Mononuclear cell (primary cell): ENCODE measurements at regions not wholly inside any gene's neighbourhood (a gene's known extent, or its start where the extent isn't known, plus 50 kb on each side); places are given as distances from the start of the nearest gene placed in this dataset.

Source experiments
- H3K27me3 ChIP-seq: 2 replicates; pipeline ENCODE4 v1.6.0; 2011; ENCODE audit warnings: low read length, control low read depth; ENCODE audit not compliant: insufficient read depth
- H3K4me1 ChIP-seq: 2 replicates; pipeline ENCODE4 v1.5.1; 2011; ENCODE audit warnings: mild to moderate bottlenecking, low read length, control low read depth; ENCODE audit not compliant: insufficient read depth
- H3K4me3 ChIP-seq: 2 replicates; pipeline ENCODE4 v1.5.1; 2011; ENCODE audit warnings: mild to moderate bottlenecking, low read length, moderate library complexity
- H3K9me3 ChIP-seq: 2 replicates; pipeline ENCODE4 v1.5.1; 2011; ENCODE audit warnings: low read depth, mild to moderate bottlenecking, control low read depth, low read length

GRCh38 chr10:109456566-109457301, 466.6 kb downstream of the XPNPEP1 start:
- Histone ChIP-seq H3K4me1 (no peaks in the 10 kb centered on the region), H3K4me3 (no peak overlapping the region), H3K27me3 (peaks cover 20% of the 10 kb centered on the region), H3K9me3 (no peaks in the 10 kb centered on the region)

DNA sequence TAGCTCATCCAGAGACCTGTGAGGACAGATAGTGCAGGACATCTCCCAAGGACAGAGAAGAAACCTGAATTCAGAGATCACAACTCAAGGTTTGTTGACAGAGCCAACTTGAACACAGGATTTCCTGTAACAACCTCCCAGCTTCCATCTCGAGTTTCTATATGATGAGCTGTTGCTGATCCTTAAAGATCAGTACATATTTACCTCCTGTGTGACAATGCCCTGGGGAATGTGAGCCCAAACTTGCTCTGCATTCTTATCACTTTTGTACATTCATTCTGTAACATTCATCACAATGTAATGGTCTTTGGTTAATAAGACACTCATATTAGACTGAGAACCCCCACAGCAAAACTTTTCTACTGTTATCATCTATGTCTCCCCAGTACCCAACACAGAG, 468.6 kb downstream of the XPNPEP1 start:
- Histone ChIP-seq H3K9me3 (no peaks in the 10 kb centered on the region), H3K27me3 (peaks cover 20% of the 10 kb centered on the region), H3K4me1 (no peaks in the 10 kb centered on the region), H3K4me3 (no peak overlapping the region)

DNA sequence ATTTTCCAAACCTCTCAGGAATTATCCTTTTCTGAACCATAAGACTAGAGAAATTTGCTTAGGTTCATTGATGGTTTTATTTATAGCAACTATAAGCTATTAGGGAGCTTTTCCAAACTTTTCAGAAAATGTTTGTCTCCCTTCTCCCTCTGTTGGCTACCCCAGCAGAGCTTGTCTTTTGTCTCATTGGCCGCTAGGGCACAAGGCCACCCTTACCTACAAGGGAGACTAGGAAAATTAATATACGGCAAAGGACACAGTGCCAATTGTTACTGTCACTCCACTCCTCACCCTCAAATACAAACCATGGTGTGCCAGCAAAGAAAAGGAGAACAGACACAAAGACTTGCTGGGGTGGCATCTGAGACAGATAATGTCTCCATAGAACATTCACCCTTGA, 471.4 kb downstream of the XPNPEP1 start:
- peaks cover 10% of the 10 kb centered on the region for H3K27me3 ChIP-seq

DNA sequence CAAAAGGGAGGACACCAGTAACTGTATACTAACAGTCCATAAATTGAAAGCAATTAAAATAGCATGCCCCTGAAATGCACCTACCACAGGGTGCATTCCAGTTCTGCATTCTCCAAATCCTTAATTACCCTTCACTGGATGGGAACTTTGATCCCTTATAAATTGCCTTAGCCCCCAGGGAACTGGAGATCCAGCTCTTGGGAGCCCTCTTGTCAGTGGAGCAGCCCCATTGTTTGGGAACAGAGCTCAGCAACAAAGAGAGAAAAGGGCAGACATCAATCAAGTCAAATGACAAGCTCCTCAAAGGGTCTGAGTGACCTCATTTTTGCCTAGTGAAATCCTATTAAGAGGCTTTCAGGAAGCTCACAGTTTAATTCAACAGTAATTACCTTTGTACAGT, 472.6 kb downstream of the XPNPEP1 start:
- Histone ChIP-seq H3K9me3 (no peaks in the 10 kb centered on the region), H3K4me1 (no peaks in the 10 kb centered on the region), H3K27me3 (peaks cover under 1% of the 10 kb centered on the region), H3K4me3 (no peak overlapping the region)

More for the DNA sequence above, 471.4 kb downstream of the XPNPEP1 start:
- Histone ChIP-seq H3K9me3 (no peaks in the 10 kb centered on the region), H3K4me3 (no peak overlapping the region), H3K4me1 (no peaks in the 10 kb centered on the region)

GRCh38 chr10:109433434-109433833, 489.9 kb downstream of the XPNPEP1 start:
- Histone ChIP-seq H3K4me1 (no peaks in the 10 kb centered on the region), H3K4me3 (no peak overlapping the region), H3K9me3 (no peaks in the 10 kb centered on the region), H3K27me3 (no peaks in the 10 kb centered on the region)

DNA sequence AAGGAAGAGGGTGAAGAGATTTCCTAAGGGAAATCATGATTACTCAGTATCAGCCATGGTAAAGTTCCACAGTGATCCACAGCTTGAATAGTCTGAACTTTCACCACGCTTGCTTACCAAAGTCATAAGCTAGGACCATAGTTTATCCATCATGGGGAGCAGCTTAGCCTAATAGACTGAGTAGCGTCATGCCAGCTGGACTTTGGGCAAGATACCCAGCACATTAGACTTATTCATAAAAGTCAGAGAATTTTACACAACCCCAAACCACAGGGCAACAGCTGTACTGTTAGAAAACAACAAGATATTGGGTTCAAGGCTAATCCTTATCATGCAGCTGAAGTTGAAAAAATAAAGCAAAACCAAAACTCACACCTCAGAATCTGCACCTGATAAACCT, 491.0 kb downstream of the XPNPEP1 start:
- H3K27me3 ChIP-seq, result no peaks in the 10 kb centered on the region
- H3K4me1 ChIP-seq, result no peaks in the 10 kb centered on the region
- H3K4me3 ChIP-seq, result no peak overlapping the region
- H3K9me3 ChIP-seq, result no peaks in the 10 kb centered on the region

GRCh38 chr10:109430799-109431198, 492.5 kb downstream of the XPNPEP1 start:
- no peak overlapping the region for H3K4me3 ChIP-seq
- no peaks in the 10 kb centered on the region for H3K9me3 ChIP-seq
- H3K27me3 ChIP-seq, result no peaks in the 10 kb centered on the region
- no peaks in the 10 kb centered on the region for H3K4me1 ChIP-seq

DNA sequence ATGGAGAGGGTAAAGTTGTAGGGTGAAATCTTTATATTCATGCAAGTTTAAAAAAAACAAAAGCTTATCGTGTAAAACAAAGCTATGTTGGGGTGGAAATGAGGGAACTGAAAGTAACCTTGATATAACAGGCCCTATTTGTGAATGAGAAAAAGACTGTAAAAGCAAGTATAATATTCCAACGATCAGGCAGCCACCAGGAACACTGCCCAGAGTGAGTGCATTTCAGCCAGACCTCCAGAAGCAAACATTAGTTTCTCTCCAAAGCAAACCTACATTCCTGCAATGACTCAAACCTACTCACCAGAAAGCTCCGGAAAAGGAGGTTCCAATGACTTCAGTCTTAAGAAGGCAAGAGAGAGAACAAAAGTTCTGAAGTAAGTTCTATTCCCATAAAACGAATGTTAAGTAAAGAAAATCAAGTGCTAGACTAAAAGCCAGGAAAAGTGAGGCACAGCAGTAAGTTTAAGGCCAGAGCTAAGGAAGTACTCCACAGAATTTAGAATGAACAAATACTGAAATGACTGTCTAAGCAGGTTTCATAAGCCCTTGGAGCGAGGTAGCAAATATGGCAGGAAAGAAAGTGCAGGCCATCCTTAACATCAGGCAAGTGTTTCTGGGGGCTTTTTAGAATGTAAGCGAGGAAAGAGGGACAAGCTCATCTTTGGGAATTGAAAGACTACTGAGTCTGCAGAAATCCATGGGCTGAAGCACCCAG, 493.1 kb downstream of the XPNPEP1 start:
- H3K9me3 ChIP-seq, result no peaks in the 10 kb centered on the region
- H3K27me3 ChIP-seq, result no peaks in the 10 kb centered on the region
- H3K4me1 ChIP-seq, result no peaks in the 10 kb centered on the region
- no peak overlapping the region for H3K4me3 ChIP-seq

GRCh38 chr10:109428775-109429491, 494.4 kb downstream of the XPNPEP1 start:
- Histone ChIP-seq H3K9me3 (no peaks in the 10 kb centered on the region), H3K4me3 (no peak overlapping the region), H3K27me3 (no peaks in the 10 kb centered on the region), H3K4me1 (no peaks in the 10 kb centered on the region)

- Histone ChIP-seq H3K27me3 (no peaks in the 10 kb centered on the region), H3K9me3 (no peaks in the 10 kb centered on the region), H3K4me1 (no peaks in the 10 kb centered on the region), H3K4me3 (no peak overlapping the region)
Observed at GRCh38 chr10:109427411-109427810, 495.9 kb downstream of the XPNPEP1 start.

- H3K9me3 ChIP-seq, result no peaks in the 10 kb centered on the region
- no peaks in the 10 kb centered on the region for H3K27me3 ChIP-seq
- no peak overlapping the region for H3K4me3 ChIP-seq
- no peaks in the 10 kb centered on the region for H3K4me1 ChIP-seq
Observed at GRCh38 chr10:109426987-109427386, 496.3 kb downstream of the XPNPEP1 start.

DNA sequence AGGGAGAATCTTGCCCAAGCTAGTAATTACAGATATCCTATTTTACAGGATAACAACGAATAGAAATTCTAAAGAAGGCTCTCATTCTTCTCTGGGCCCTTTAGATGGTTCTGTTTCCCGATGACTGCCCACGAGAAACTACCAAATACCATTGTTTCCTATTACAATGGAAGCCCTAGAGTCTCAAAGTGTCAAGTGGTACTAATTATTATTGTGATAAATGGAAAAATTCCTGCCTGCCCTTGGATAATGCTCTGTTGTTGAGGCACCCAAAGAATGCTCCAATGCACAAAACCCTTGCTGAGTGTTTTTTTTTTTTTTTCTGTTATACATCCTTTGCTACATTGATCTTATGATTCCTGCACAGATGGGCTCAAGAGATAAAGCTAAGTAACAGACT, 504.5 kb downstream of the XPNPEP1 start:
- H3K9me3 ChIP-seq, result no peaks in the 10 kb centered on the region
- no peak overlapping the region for H3K4me3 ChIP-seq
- H3K27me3 ChIP-seq, result no peaks in the 10 kb centered on the region
- no peaks in the 10 kb centered on the region for H3K4me1 ChIP-seq

DNA sequence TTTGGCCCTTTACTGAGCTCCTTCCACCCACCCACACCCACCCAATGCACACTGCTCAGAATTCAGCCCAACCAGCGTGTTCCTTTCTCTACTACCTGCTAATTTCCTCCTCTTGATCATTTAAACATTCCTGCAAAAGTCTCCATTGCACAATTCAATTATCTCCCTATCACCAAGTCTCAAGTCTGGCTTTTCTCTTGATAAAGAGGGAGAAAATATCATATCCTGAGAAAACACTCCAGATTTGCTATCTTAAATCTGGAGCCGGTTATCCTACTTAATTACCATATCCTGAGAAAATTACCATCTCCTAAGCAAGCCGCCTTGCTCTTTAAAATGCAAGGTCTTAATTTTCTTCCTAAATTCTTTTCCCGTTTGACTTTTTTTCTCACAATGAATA, 505.5 kb downstream of the XPNPEP1 start:
- H3K27me3 ChIP-seq, result no peaks in the 10 kb centered on the region
- H3K4me1 ChIP-seq, result no peaks in the 10 kb centered on the region
- no peaks in the 10 kb centered on the region for H3K9me3 ChIP-seq
- H3K4me3 ChIP-seq, result no peak overlapping the region

DNA sequence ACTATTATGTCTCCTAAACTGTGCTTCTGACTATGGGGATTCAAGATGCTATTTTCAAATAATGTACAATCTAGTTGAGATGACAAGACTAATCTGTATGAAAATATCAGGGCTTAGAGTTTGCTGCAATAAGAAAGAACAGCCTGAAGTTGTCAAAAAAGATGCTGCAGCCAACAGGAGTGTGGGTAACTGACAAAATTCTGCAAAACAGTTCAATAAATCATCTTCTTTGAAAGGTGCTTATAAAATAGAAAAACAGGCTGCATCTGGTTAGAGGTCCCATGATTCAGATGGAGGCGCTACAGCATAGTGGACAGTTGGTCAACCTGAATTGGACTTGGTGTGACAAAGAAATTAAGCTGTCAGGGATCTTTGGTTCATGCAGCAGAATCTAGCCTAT, 511.0 kb downstream of the XPNPEP1 start:
- no peaks in the 10 kb centered on the region for H3K9me3 ChIP-seq
- no peaks in the 10 kb centered on the region for H3K27me3 ChIP-seq
- H3K4me1 ChIP-seq, result no peaks in the 10 kb centered on the region

DNA sequence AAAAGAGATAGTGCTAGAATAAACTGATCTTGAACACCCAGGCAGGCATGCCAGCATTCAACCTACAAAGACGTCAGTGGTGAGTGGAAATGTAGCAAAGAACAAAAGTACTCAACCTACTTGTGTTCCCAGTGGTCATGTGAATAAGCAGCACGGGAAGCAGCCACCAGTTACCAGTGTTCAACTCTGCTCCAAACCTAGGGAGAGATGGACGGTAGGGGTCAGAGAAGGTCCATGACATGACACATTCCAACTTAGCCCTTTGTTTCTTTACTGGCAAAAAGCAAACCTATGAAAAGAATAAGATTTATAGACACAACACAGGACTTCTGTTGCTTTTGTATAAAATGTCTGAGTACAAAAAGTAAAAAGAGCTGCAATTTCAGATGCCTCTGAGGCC, 511.4 kb downstream of the XPNPEP1 start:
- H3K4me3 ChIP-seq, result no peak overlapping the region
- no peaks in the 10 kb centered on the region for H3K27me3 ChIP-seq
- no peaks in the 10 kb centered on the region for H3K4me1 ChIP-seq
- no peaks in the 10 kb centered on the region for H3K9me3 ChIP-seq

More for the DNA sequence above, 511.0 kb downstream of the XPNPEP1 start:
- no peak overlapping the region for H3K4me3 ChIP-seq
